ENCODE measurements at regions not wholly inside any gene's neighbourhood (a gene's known extent, or its start where the extent isn't known, plus 50 kb on each side); places are given as distances from the start of the nearest gene placed in this dataset.

- Histone ChIP-seq H3K27me3 (ENCODE audit: control insufficient read depth in 3 of 3, insufficient read depth in 3 of 3, low read length in 2 of 3) (no peaks in the 10 kb centered on the region), H3K9me3 (ENCODE audit: control insufficient read depth in 4 of 4, insufficient read depth in 3 of 4, low read length in 3 of 4) (peaks cover 0 to 3% (median 1%) of the 10 kb centered on the region in 4 donors), H3K4me3 (no peak overlapping the region), H3K4me1 (ENCODE audit: control insufficient read depth in 5 of 5, insufficient read depth in 5 of 5, low read length in 5 of 5) (peaks cover 0 to 1% (median 0%) of the 10 kb centered on the region in 5 donors), H3K27ac (ENCODE audit: low read depth in 1 of 2, low read length in 1 of 2) (no peak overlapping the region), H3K9ac (ENCODE audit: insufficient read depth in 1 of 2, low read length in 2 of 2) (no peak overlapping the region), H3K36me3 (ENCODE audit: control insufficient read depth in 4 of 4, insufficient read depth in 4 of 4, low read length in 4 of 4) (no peaks in the 10 kb centered on the region)
- ATAC-seq (ENCODE audit: insufficient read depth, low FRiP score) (no peak), DNase-seq (no peak)
- no peak for TF ChIP-seq CTCF (IDR thresholded peaks at IDR 0.05; ENCODE audit: control extremely low read depth, extremely low read depth)
- 86 to 87% methylated on average over 2 of the region's 2 CpGs for WGBS, 2 donors
Observed at GRCh38 chr6:104306211-104306610, 553.5 kb downstream of the HACE1 start.

GRCh38 chr6:104305206-104305605 is 554.5 kb downstream of the HACE1 start:
- Histone ChIP-seq H3K4me1 (ENCODE audit: control insufficient read depth in 5 of 5, insufficient read depth in 5 of 5, low read length in 5 of 5) (peaks cover 0 to 1% (median 0%) of the 10 kb centered on the region in 5 donors), H3K9me3 (ENCODE audit: control insufficient read depth in 4 of 4, insufficient read depth in 3 of 4, low read length in 3 of 4) (peaks cover 0 to 3% (median 1%) of the 10 kb centered on the region in 4 donors), H3K36me3 (ENCODE audit: control insufficient read depth in 4 of 4, insufficient read depth in 4 of 4, low read length in 4 of 4) (no peaks in the 10 kb centered on the region), H3K9ac (ENCODE audit: insufficient read depth in 1 of 2, low read length in 2 of 2) (no peak overlapping the region), H3K27ac (ENCODE audit: low read depth in 1 of 2, low read length in 1 of 2) (no peak overlapping the region), H3K4me3 (no peak overlapping the region), H3K27me3 (ENCODE audit: control insufficient read depth in 3 of 3, insufficient read depth in 3 of 3, low read length in 2 of 3) (no peaks in the 10 kb centered on the region)
- DNase-seq (no peak), ATAC-seq (ENCODE audit: insufficient read depth, low FRiP score) (no peak)
- 91 to 94% methylated on average over 5 of the region's 5 CpGs for WGBS, 2 donors
- TF ChIP-seq CTCF (IDR thresholded peaks at IDR 0.05; ENCODE audit: control extremely low read depth, extremely low read depth) = no peak

GRCh38 chr6:104301951-104302350 is 557.8 kb downstream of the HACE1 start:
- TF ChIP-seq CTCF (IDR thresholded peaks at IDR 0.05; ENCODE audit: control extremely low read depth, extremely low read depth) = no peak
- no peak for ATAC-seq (ENCODE audit: insufficient read depth, low FRiP score)

GRCh38 chr6:104286641-104287040 is 573.1 kb downstream of the HACE1 start:
- Histone ChIP-seq H3K4me1 (ENCODE audit: control insufficient read depth in 5 of 5, insufficient read depth in 5 of 5, low read length in 5 of 5) (no peaks in the 10 kb centered on the region), H3K36me3 (ENCODE audit: control insufficient read depth in 4 of 4, insufficient read depth in 4 of 4, low read length in 4 of 4) (no peaks in the 10 kb centered on the region), H3K4me3 (no peak overlapping the region), H3K27ac (ENCODE audit: low read depth in 1 of 2, low read length in 1 of 2) (no peak overlapping the region), H3K9me3 (ENCODE audit: control insufficient read depth in 4 of 4, insufficient read depth in 3 of 4, low read length in 3 of 4) (no peaks in the 10 kb centered on the region), H3K27me3 (ENCODE audit: control insufficient read depth in 3 of 3, insufficient read depth in 3 of 3, low read length in 2 of 3) (peaks cover 0 to 2% (median 0%) of the 10 kb centered on the region in 3 donors), H3K9ac (ENCODE audit: insufficient read depth in 1 of 2, low read length in 2 of 2) (no peak overlapping the region)
- TF ChIP-seq CTCF (IDR thresholded peaks at IDR 0.05; ENCODE audit: control extremely low read depth, extremely low read depth) = no peak
- WGBS, 2 donors = 93 to 96% methylated on average over 1 of the region's 1 CpG
- DNase-seq = no peak
- no peak for ATAC-seq (ENCODE audit: insufficient read depth, low FRiP score)

More at GRCh38 chr6:104301951-104302350, 557.8 kb downstream of the HACE1 start:
- Histone ChIP-seq H3K9ac (ENCODE audit: insufficient read depth in 1 of 2, low read length in 2 of 2) (no peak overlapping the region), H3K27ac (ENCODE audit: low read depth in 1 of 2, low read length in 1 of 2) (no peak overlapping the region), H3K9me3 (ENCODE audit: control insufficient read depth in 4 of 4, insufficient read depth in 3 of 4, low read length in 3 of 4) (peaks cover 0 to 3% (median 1%) of the 10 kb centered on the region in 4 donors), H3K4me1 (ENCODE audit: control insufficient read depth in 5 of 5, insufficient read depth in 5 of 5, low read length in 5 of 5) (peaks cover 0 to 1% (median 0%) of the 10 kb centered on the region in 5 donors), H3K4me3 (no peak overlapping the region), H3K27me3 (ENCODE audit: control insufficient read depth in 3 of 3, insufficient read depth in 3 of 3, low read length in 2 of 3) (no peaks in the 10 kb centered on the region), H3K36me3 (ENCODE audit: control insufficient read depth in 4 of 4, insufficient read depth in 4 of 4, low read length in 4 of 4) (no peaks in the 10 kb centered on the region)
- WGBS, 2 donors = 73 to 84% methylated on average over 10 of the region's 10 CpGs
- no peak for DNase-seq
